ENCODE measurements at regions not wholly inside any gene's neighbourhood (a gene's known extent, or its start where the extent isn't known, plus 50 kb on each side); places are given as distances from the start of the nearest gene placed in this dataset.

GRCh38 chrX:30948051-30948450 lies 59.0 kb upstream of the TAB3 start:
- ATAC-seq (ENCODE audit: low read depth): no peak
- no peaks in the 10 kb centered on the region for H4K20me1 ChIP-seq (ENCODE audit: control insufficient read depth, insufficient read depth, low read length, poor library complexity, severe bottlenecking)

GRCh38 chrX:30943984-30944383 lies 54.9 kb upstream of the TAB3 start:
- intact Hi-C loops (cut with micrococcal nuclease): no loop called here
- DNase-seq (no peak), ATAC-seq (ENCODE audit: low read depth) (no peak)
- Histone ChIP-seq H3K4me2 (replicated peaks; ENCODE audit: low read depth, low read length, poor library complexity, severe bottlenecking) (no peak overlapping the region), H3K79me2 (ENCODE audit: control insufficient read depth, insufficient read depth, low read length) (no peaks in the 10 kb centered on the region), H3K9me3 (ENCODE audit: control extremely low read depth in 1 of 3, control insufficient read depth in 2 of 3, insufficient read depth in 1 of 3, low read length in 2 of 3) (no peaks in the 10 kb centered on the region), H3K27ac (ENCODE audit: low read length in 2 of 2) (no peak overlapping the region), H2AFZ (ENCODE audit: insufficient read depth, low read depth, low read length, poor library complexity, severe bottlenecking) (no peak overlapping the region), H4K20me1 (ENCODE audit: control insufficient read depth, insufficient read depth, low read length, poor library complexity, severe bottlenecking) (no peaks in the 10 kb centered on the region), H3K36me3 (replicated peaks in 1 of 2; ENCODE audit: control extremely low read depth in 1 of 2, control insufficient read depth in 1 of 2, extremely low read depth in 1 of 2, insufficient read depth in 2 of 2, low read length in 1 of 2) (no peaks in the 10 kb centered on the region), H3K9ac (ENCODE audit: low read length) (no peak overlapping the region), H3K4me1 (ENCODE audit: control insufficient read depth in 2 of 2, insufficient read depth in 2 of 2, low read length in 2 of 2) (no peaks in the 10 kb centered on the region), H3K4me3 (ENCODE audit: control extremely low read depth in 1 of 5, extremely low read depth in 1 of 5, insufficient read depth in 1 of 5, low read depth in 2 of 5, low read length in 4 of 5) (no peak overlapping the region), H3K27me3 (replicated peaks in 1 of 4; ENCODE audit: control extremely low read depth in 1 of 4, control insufficient read depth in 3 of 4, insufficient read depth in 4 of 4, low read length in 3 of 4) (no peaks in the 10 kb centered on the region)
- no peak overlapping the region for H3K4me3 Mint-ChIP-seq
- POLR2A ChIA-PET: no interaction called here
- CTCF ChIA-PET: no interaction called here
- no peak overlapping the region for H3K27ac Mint-ChIP-seq
- no peak for TF ChIP-seq EZH2 (IDR thresholded peaks at IDR 0.05; ENCODE audit: borderline replicate concordance, insufficient read depth, low read depth, low read length, poor library complexity, severe bottlenecking)
- no peaks in the 10 kb centered on the region for H3K4me1 Mint-ChIP-seq
- no peaks in the 10 kb centered on the region for H3K27me3 Mint-ChIP-seq
- no peaks in the 10 kb centered on the region for H3K9me3 Mint-ChIP-seq (ENCODE audit: insufficient read depth)

More at GRCh38 chrX:30948051-30948450, 59.0 kb upstream of the TAB3 start:
- H2AFZ ChIP-seq (ENCODE audit: insufficient read depth, low read depth, low read length, poor library complexity, severe bottlenecking): no peak overlapping the region
- H3K27ac ChIP-seq (ENCODE audit: low read length in 2 of 2): no peak overlapping the region
- CTCF ChIA-PET: no interaction called here
- Mint-ChIP-seq H3K4me3 (no peak overlapping the region), H3K9me3 (ENCODE audit: insufficient read depth) (no peaks in the 10 kb centered on the region), H3K27ac (no peak overlapping the region), H3K27me3 (no peaks in the 10 kb centered on the region), H3K4me1 (no peaks in the 10 kb centered on the region)
- H3K4me1 ChIP-seq (ENCODE audit: control insufficient read depth in 2 of 2, insufficient read depth in 2 of 2, low read length in 2 of 2): no peaks in the 10 kb centered on the region
- WGBS (ENCODE audit: insufficient coverage): no CpG with 5 or more reads among the region's 2 CpGs
- no peaks in the 10 kb centered on the region for H3K36me3 ChIP-seq (replicated peaks in 1 of 2; ENCODE audit: control extremely low read depth in 1 of 2, control insufficient read depth in 1 of 2, extremely low read depth in 1 of 2, insufficient read depth in 2 of 2, low read length in 1 of 2)
- H3K4me3 ChIP-seq (ENCODE audit: control extremely low read depth in 1 of 5, extremely low read depth in 1 of 5, insufficient read depth in 1 of 5, low read depth in 2 of 5, low read length in 4 of 5): no peak overlapping the region
- no peaks in the 10 kb centered on the region for H3K9me3 ChIP-seq (ENCODE audit: control extremely low read depth in 1 of 3, control insufficient read depth in 2 of 3, insufficient read depth in 1 of 3, low read length in 2 of 3)
- no peak overlapping the region for H3K4me2 ChIP-seq (replicated peaks; ENCODE audit: low read depth, low read length, poor library complexity, severe bottlenecking)
- TF ChIP-seq CTCF (IDR thresholded peaks at IDR 0.05) (no peak), EZH2 (IDR thresholded peaks at IDR 0.05; ENCODE audit: borderline replicate concordance, insufficient read depth, low read depth, low read length, poor library complexity, severe bottlenecking) (no peak)
- no peak overlapping the region for H3K9ac ChIP-seq (ENCODE audit: low read length)
- no peaks in the 10 kb centered on the region for H3K79me2 ChIP-seq (ENCODE audit: control insufficient read depth, insufficient read depth, low read length)
- no peaks in the 10 kb centered on the region for H3K27me3 ChIP-seq (replicated peaks in 1 of 4; ENCODE audit: control extremely low read depth in 1 of 4, control insufficient read depth in 3 of 4, insufficient read depth in 4 of 4, low read length in 3 of 4)
- intact Hi-C loops (cut with micrococcal nuclease): no loop called here
- no peak for DNase-seq
- POLR2A ChIA-PET: no interaction called here
